ENCODE measurements at regions not wholly inside any gene's neighbourhood (a gene's known extent, or its start where the extent isn't known, plus 50 kb on each side); places are given as distances from the start of the nearest gene placed in this dataset.

DNA sequence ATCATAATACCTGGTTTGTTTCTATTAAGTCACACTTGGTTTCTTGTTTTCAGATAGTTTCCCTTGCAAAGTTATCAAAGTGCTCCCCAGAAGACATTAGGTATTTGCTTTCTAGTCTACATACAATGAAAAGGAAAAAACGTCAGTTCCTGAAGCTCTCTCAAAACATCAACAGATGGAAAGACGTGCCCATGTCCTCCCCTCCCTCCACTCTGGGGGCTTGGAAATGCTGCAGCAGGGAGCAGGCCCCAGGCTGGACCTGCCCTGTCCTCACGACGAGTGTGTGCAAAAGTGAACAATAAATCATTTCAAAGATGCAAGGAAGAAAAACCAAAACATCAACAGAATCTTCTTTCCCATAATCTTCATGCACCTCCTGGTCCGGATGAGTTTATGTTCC lies 118.5 kb downstream of the USP22 start:
- no peak for TF ChIP-seq EP300 (IDR thresholded peaks at IDR 0.05; ENCODE audit: borderline replicate concordance)
- TF ChIP-seq EGR1 (IDR thresholded peaks at IDR 0.05), result no peak
- no peak for TF ChIP-seq TCF12 (IDR thresholded peaks at IDR 0.05; ENCODE audit: low read depth)
- TF ChIP-seq MAX (IDR thresholded peaks at IDR 0.05), result no peak
